ENCODE measurements at regions not wholly inside any gene's neighbourhood (a gene's known extent, or its start where the extent isn't known, plus 50 kb on each side); places are given as distances from the start of the nearest gene placed in this dataset.

- TF ChIP-seq ZFX (IDR thresholded peaks at IDR 0.05) (no peak), CTCF (conservative IDR thresholded peaks at IDR 0.05) (no peak)
These were observed 91.9 kb downstream of the ZWINT start for GRCh38 chr10:56269181-56269580.

Data from C4-2B (cell line).